ENCODE measurements at regions not wholly inside any gene's neighbourhood (a gene's known extent, or its start where the extent isn't known, plus 50 kb on each side); places are given as distances from the start of the nearest gene placed in this dataset.

DNA sequence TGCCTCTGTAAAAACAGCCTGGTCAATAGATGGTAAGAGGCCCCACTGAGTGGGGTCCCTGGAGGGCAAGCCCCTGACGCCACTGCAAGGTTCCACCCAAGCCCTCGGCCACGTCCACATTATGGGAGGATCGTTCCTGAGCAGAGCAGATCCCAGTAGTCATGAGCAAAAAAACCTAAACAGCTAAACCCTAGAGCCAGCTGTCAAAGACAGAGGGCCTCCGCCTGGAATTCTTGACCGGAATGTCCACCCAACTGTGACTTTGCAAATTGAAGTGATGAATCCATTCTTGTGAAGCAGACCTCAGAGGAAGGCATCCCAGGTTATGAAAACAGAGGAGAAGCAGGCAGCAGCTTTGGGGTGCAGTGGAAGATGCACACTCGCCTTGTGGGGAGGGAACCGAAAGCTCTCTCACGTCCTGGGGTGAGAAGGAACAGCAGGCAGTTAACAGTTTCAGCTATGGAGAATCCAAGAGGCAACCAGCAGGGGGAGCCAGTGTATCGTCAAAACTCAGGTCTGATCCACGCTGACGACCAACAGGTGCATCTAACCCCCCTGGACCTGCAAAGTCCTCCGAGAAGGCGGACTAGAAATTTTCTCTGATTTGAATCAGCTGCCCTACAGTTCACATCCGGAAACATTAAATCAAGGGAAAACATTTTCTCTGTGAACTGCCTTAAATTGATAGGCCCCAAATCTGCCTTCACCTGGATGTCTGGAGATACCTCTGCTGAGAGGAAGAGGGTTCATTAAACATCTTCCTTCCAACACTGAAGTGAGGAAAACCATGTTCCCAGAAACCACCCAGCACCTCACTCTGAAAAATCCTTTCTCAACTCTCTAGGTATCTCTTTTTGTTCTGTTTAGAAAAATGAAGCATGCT is 139.1 kb upstream of the PFKP start:
- peaks cover 3% of the 10 kb centered on the region for H3K4me1 Mint-ChIP-seq (ENCODE audit: low read depth)
- H3K27me3 Mint-ChIP-seq (ENCODE audit: low read depth) = peaks cover 13% of the 10 kb centered on the region
- H3K36me3 Mint-ChIP-seq (ENCODE audit: low read depth) = no peaks in the 10 kb centered on the region
- no peak overlapping the region for H3K27ac Mint-ChIP-seq
- H3K4me3 Mint-ChIP-seq = no peak overlapping the region
- no peaks in the 10 kb centered on the region for H3K9me3 Mint-ChIP-seq

DNA sequence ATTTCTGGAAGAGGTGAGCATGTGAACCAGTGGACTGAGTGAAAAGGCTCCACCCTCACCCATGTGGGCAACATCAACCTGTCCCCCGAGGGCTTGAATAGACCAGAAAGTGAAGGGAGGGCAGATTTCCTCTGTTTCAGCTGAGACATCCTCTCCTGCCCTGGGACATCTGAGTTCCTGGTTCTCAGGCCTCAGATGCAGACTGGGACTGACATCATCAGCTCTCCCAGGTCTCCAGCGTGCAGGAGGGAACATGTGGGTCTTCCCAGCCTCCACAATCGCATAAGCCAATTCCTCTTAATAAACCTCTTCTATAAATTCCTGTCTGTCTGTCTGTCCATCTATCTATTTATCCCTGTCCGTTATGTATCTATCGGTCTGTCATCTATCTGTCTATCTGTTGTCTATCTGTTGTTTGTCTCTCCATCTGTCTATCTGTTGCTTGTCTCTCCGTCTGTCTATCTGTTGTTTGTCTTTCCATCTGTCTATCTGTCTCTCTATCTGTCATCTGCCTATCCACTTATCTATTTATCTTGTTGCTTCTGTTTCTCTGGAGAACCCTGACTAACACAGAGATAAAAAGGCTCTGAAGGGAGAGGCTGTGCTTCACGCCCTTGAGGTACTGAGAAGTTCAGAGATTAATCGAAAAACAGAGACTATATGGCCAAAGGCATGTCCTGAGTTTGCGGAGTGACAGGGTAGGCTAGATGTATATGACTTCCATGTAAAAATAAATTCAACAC is 140.3 kb upstream of the PFKP start:
- Mint-ChIP-seq H3K9me3 (no peaks in the 10 kb centered on the region), H3K36me3 (ENCODE audit: low read depth) (no peaks in the 10 kb centered on the region), H3K4me3 (no peak overlapping the region), H3K27ac (no peak overlapping the region), H3K27me3 (ENCODE audit: low read depth) (peaks cover 13% of the 10 kb centered on the region), H3K4me1 (ENCODE audit: low read depth) (peaks cover 3% of the 10 kb centered on the region)

- Mint-ChIP-seq H3K4me3 (no peak overlapping the region), H3K27me3 (ENCODE audit: low read depth) (peaks cover 24% of the 10 kb centered on the region), H3K36me3 (ENCODE audit: low read depth) (no peaks in the 10 kb centered on the region), H3K9me3 (no peaks in the 10 kb centered on the region), H3K27ac (no peak overlapping the region), H3K4me1 (ENCODE audit: low read depth) (peaks cover 3% of the 10 kb centered on the region)
Observed at GRCh38 chr10:2925631-2926030, 141.7 kb upstream of the PFKP start.

DNA sequence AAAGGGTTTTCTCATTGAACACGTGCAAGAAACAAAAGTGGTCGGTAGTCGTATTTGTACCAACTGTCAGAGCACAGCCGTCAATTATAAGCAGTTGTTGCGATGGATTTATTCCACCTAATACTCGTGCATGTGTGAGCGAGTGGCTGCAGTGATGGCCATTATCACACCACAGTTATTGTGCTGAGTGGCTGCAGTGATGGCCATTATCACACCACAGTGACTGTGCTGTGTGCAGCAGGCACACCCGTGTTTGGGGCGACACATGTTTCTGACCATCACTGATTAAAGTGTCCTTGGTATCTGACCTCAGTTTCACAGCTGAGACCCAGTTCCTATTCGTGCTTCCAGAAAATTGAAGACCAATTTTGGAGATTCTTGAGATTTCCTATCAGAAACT is 142.9 kb upstream of the PFKP start:
- Mint-ChIP-seq H3K4me1 (ENCODE audit: low read depth) (peaks cover 3% of the 10 kb centered on the region), H3K36me3 (ENCODE audit: low read depth) (no peaks in the 10 kb centered on the region), H3K4me3 (no peak overlapping the region), H3K9me3 (no peaks in the 10 kb centered on the region), H3K27ac (no peak overlapping the region), H3K27me3 (ENCODE audit: low read depth) (peaks cover 24% of the 10 kb centered on the region)

DNA sequence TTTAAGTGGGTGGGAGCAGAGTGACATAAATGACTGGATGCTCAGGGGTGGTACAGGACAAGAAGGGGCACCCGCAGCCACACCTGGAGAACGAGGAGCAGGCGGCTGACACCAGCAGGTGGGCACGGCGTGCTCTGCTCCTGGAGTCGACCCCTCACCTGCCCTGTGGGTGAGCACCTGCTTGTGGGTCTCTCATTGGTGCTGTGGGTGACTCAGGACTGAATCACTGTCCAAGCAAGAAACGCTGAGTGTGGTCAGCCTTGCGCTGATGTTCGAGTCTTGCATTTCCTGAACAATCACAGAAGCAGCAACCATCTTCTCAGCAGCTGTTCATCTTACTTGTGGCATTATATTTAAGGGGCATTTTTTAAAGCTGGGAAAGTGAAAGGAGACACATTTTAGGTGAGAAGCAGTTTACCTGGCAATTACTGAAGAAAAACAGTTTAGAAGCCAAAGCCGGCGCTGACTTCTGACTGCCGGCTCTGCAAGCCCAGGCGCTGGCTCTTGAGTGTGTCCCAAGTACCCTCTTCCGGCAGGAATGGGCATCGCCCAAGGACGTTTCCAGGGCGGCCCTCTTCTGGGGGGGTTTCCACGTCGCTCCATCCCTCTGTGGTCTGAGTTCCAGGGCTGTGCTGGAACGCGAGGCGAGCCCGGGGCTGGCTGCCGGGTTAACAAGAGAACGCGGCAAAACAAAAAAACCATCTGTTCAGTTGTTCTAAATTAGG is 145.2 kb upstream of the PFKP start:
- Mint-ChIP-seq H3K36me3 (ENCODE audit: low read depth) (no peaks in the 10 kb centered on the region), H3K4me3 (no peak overlapping the region), H3K9me3 (no peaks in the 10 kb centered on the region), H3K27me3 (ENCODE audit: low read depth) (peaks cover 12% of the 10 kb centered on the region), H3K4me1 (ENCODE audit: low read depth) (no peaks in the 10 kb centered on the region), H3K27ac (no peak overlapping the region)

DNA sequence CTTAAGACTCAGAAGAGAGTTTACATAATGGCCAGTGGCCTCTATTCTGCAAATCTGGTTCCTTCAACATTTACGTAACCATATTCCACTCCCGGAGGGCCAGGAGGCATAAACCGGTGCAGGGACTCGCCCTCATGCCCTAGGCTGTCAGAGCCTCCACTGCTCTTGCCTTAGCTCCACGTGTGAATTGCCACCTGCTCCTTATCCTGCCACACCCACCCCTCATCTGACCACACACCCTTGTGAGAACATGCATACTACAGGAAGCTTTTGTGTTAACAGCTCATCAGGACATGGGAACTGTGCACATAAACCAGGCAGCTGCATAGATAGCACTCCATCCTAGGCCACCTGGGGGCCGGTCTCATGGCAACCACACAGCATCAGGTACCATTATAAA is 146.7 kb upstream of the PFKP start:
- Mint-ChIP-seq H3K36me3 (ENCODE audit: low read depth) (no peaks in the 10 kb centered on the region), H3K27me3 (ENCODE audit: low read depth) (peaks cover 11% of the 10 kb centered on the region), H3K4me3 (no peak overlapping the region), H3K4me1 (ENCODE audit: low read depth) (no peaks in the 10 kb centered on the region), H3K9me3 (no peaks in the 10 kb centered on the region), H3K27ac (no peak overlapping the region)

DNA sequence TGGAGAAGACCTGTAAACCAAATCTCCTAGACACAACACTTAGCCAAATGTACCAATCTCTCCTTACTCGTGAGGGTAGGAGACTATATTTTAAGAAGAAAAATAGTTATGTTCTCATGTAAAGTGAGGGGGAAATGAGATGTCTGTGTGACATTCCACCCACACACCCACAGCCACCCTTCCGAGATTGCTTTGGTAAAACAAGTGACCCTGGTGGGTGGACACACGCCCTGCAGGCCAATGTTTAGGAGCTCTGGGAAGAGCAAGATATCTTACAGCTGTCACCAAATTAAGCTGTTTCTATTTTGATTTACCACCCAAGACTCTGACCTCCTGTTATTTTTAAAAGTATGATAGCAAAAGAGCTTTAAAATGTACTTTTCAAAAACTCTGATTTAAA is 147.2 kb upstream of the PFKP start:
- Mint-ChIP-seq H3K27me3 (ENCODE audit: low read depth) (peaks cover 11% of the 10 kb centered on the region), H3K27ac (no peak overlapping the region), H3K9me3 (no peaks in the 10 kb centered on the region), H3K36me3 (ENCODE audit: low read depth) (no peaks in the 10 kb centered on the region), H3K4me1 (ENCODE audit: low read depth) (no peaks in the 10 kb centered on the region), H3K4me3 (no peak overlapping the region)

DNA sequence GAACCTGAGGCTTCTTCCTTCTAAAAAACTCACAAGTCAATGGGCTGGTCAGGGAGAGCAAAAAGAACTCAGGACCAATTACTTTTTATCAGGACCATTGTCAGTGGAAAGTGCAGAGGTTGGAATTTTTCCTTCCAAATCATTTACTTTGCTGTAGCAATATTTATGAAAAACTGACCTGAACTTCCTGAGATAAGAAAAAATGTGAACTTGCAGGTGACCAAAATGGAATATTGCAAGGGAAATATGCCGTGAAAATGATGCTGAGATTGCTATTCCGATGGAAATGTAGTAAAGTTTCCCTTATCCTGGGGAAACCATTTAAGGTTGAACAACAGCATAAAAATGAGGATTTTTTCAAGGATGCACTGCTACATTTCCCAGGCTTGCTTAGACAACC is 148.3 kb upstream of the PFKP start:
- H3K9me3 Mint-ChIP-seq = no peaks in the 10 kb centered on the region
- no peak overlapping the region for H3K27ac Mint-ChIP-seq
- H3K36me3 Mint-ChIP-seq (ENCODE audit: low read depth) = no peaks in the 10 kb centered on the region
- no peak overlapping the region for H3K4me3 Mint-ChIP-seq
- H3K4me1 Mint-ChIP-seq (ENCODE audit: low read depth) = no peaks in the 10 kb centered on the region
- peaks cover 11% of the 10 kb centered on the region for H3K27me3 Mint-ChIP-seq (ENCODE audit: low read depth)

DNA sequence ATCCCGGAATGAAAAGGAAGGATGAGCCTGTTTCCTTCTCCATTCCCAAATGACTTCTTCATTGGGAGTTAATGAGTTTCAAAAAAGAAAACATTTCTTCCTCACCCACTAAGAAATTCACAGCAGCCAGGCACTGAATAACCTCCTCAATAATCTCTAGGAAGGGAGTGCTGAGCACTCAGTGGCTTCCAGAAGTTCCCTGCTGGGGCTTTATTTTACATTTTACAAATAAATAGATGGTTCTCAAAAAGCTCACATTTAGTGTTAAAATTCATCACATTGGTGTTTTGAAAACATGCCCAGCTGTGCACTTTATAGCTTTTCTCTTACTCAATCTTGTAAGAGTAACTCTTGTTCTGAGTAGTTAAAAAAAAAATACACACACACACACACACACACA is 148.9 kb upstream of the PFKP start:
- Mint-ChIP-seq H3K4me3 (no peak overlapping the region), H3K36me3 (ENCODE audit: low read depth) (no peaks in the 10 kb centered on the region), H3K9me3 (no peaks in the 10 kb centered on the region), H3K4me1 (ENCODE audit: low read depth) (no peaks in the 10 kb centered on the region), H3K27ac (no peak overlapping the region), H3K27me3 (ENCODE audit: low read depth) (peaks cover 11% of the 10 kb centered on the region)

DNA sequence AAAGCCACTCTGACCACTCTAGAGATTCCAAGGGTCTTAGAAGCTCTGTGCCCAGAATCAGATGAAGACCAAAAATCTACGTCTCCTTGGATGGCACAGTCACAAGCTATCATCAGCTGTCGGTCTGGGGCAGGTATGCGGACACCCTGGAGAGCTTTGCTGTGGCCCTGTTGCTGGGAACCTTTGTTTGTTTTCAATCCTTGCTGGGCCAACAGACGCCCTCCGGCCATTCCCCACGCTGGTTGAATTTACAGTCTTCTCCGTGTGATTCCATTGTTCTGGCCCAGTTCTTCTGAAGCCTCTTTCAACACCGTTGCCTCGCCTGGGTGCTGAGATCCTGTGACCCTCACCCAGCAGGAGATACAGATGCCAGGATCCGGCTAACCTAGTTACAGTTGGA is 149.4 kb upstream of the PFKP start:
- no peak overlapping the region for H3K4me3 Mint-ChIP-seq
- H3K4me1 Mint-ChIP-seq (ENCODE audit: low read depth) = no peaks in the 10 kb centered on the region
- peaks cover 11% of the 10 kb centered on the region for H3K27me3 Mint-ChIP-seq (ENCODE audit: low read depth)
- H3K27ac Mint-ChIP-seq = no peak overlapping the region
- H3K9me3 Mint-ChIP-seq = no peaks in the 10 kb centered on the region
- H3K36me3 Mint-ChIP-seq (ENCODE audit: low read depth) = no peaks in the 10 kb centered on the region

DNA sequence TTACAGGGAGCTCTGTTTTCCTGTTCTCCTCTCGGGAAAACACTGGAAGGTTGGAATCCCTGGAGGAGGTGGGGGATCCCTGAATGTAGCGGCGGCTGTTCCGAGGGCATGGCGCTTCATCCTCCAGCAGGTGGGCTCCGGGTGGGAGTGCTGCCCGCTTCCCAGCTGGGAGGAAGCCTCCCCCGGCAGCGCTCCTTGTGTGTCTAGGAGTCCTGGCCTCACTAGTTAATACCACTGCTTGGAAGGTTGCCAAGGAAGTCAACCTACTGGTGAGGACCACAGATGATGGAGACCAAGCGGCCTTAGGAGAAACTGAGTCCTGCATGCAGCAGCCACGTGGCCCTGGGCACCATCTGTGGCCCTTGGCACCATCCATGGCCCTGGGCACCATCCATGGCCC is 151.9 kb upstream of the PFKP start:
- peaks cover 3% of the 10 kb centered on the region for H3K4me1 Mint-ChIP-seq (ENCODE audit: low read depth)
- peaks cover 17% of the 10 kb centered on the region for H3K27me3 Mint-ChIP-seq (ENCODE audit: low read depth)
- H3K4me3 Mint-ChIP-seq = no peak overlapping the region
- no peaks in the 10 kb centered on the region for H3K36me3 Mint-ChIP-seq (ENCODE audit: low read depth)
- H3K9me3 Mint-ChIP-seq = no peaks in the 10 kb centered on the region
- H3K27ac Mint-ChIP-seq = no peak overlapping the region

- no peak overlapping the region for H3K27ac Mint-ChIP-seq
- peaks cover 3% of the 10 kb centered on the region for H3K4me1 Mint-ChIP-seq (ENCODE audit: low read depth)
- no peak overlapping the region for H3K4me3 Mint-ChIP-seq
- no peaks in the 10 kb centered on the region for H3K9me3 Mint-ChIP-seq
- no peaks in the 10 kb centered on the region for H3K36me3 Mint-ChIP-seq (ENCODE audit: low read depth)
- peaks cover 17% of the 10 kb centered on the region for H3K27me3 Mint-ChIP-seq (ENCODE audit: low read depth)
Observed at GRCh38 chr10:2914741-2915140, 152.6 kb upstream of the PFKP start.

DNA sequence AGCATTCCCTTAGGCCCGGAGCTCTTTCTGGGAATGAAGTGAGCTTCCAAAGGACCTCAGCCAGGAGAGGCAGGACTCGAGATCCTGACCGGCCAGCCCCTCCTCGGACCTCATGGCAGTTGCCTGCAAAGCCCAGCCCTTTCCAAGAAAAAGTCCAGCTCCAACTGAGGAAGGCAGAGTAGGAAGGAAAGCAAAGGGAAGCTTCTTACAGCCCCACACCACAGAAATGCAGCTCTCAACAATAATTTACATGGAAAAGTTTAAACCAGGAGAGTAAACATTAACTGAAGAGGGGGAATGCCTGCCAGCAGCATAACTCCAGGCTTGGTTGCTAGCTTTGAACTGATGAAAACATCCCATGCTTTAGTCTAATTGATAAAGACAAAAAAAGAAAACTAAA is 153.9 kb upstream of the PFKP start:
- H3K27me3 Mint-ChIP-seq (ENCODE audit: low read depth) = peaks cover 17% of the 10 kb centered on the region
- H3K27ac Mint-ChIP-seq = no peak overlapping the region
- no peaks in the 10 kb centered on the region for H3K9me3 Mint-ChIP-seq
- no peak overlapping the region for H3K4me3 Mint-ChIP-seq
- peaks cover 11% of the 10 kb centered on the region for H3K4me1 Mint-ChIP-seq (ENCODE audit: low read depth)
- no peaks in the 10 kb centered on the region for H3K36me3 Mint-ChIP-seq (ENCODE audit: low read depth)

GRCh38 chr10:2910656-2911055 is 156.7 kb upstream of the PFKP start:
- Mint-ChIP-seq H3K27ac (no peak overlapping the region), H3K4me3 (no peak overlapping the region), H3K4me1 (ENCODE audit: low read depth) (peaks cover 11% of the 10 kb centered on the region), H3K27me3 (ENCODE audit: low read depth) (peaks cover 17% of the 10 kb centered on the region), H3K9me3 (no peaks in the 10 kb centered on the region), H3K36me3 (ENCODE audit: low read depth) (no peaks in the 10 kb centered on the region)

DNA sequence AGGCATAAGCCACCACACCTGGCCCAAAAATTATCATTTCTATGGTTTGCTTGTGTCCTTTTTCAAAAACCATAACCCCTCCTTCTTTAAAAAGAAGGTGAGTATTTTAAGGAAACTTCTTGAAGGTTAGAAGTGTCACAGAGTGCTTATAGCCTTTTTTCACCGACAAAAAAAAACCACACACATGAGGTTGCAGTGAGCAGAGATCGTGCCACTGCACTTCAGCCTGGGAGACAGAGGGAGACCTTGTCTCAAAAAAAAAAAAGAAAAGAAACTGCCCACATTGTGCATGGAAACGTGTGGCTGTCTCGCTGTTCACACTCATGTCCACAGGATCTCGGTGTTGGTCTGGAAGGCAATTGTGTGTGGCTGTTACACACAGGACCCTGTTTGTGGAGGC is 157.4 kb upstream of the PFKP start:
- Mint-ChIP-seq H3K27ac (no peak overlapping the region), H3K4me1 (ENCODE audit: low read depth) (peaks cover 11% of the 10 kb centered on the region), H3K27me3 (ENCODE audit: low read depth) (peaks cover 17% of the 10 kb centered on the region), H3K36me3 (ENCODE audit: low read depth) (no peaks in the 10 kb centered on the region), H3K4me3 (no peak overlapping the region), H3K9me3 (no peaks in the 10 kb centered on the region)

Measured in T-helper 1 cell treated with Interleukin-12 subunit alpha and Interleukin-12 subunit beta and Interleukin-4 antibody, amounts not matched to agents 30 μg/mL and 1 μg/mL, for 36 hours (primary cell).